ENCODE measurements at regions not wholly inside any gene's neighbourhood (a gene's known extent, or its start where the extent isn't known, plus 50 kb on each side); places are given as distances from the start of the nearest gene placed in this dataset.
A peak's percentile ranks its signal among the peaks of the same experiment; 100 is the strongest.

DNA sequence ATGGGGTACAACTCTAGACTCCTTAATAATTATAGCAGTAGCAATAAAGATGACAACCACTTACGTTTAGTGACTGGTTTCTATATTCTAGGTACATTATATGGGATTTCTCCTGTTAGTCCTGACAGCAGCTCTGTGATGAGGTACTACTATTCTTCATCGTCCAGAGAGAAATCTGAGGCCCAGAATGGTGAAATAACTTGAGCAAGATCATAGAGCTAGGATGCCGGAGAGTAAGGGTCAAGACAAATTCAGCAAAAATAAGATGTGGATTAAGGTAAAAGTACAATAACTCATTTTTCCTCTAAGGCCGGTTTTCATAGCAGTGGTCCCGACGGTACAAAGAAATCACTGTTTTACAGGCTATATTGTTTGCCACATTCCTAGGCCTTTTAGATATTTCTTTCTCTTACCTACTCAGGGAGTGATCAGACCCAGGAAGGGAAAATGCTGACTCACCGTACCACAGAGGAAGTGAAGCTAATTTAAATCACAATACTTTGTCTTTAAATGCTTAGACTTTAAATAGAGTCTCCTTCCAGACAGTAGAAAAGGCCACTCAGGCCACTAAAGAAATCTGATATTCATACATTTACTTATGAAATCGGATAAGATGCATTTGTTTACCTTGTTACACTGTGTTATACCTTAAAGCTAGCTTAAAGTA is 2023.0 kb upstream of the AGA start:
- DNase-seq: no peak

DNA sequence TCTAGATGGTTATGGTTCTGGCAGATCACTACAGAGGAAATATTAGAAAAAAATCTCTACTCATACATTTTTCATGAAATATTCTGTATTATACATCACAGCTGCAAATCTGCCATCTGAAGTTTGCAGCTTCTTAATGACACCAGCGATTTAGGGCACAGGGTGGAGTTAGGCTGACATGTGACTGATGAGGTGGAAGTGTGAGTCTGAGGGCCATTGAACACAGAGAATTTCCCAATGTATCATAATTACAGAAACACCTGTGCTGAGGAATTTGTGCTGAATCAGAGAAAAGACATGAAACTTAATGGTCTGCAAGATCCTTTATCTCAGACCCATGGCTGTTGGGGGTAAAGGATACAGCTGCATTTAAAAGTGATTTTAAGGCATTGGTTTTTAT is 2025.6 kb upstream of the AGA start:
- DNase-seq: peak; percentile 4

DNA sequence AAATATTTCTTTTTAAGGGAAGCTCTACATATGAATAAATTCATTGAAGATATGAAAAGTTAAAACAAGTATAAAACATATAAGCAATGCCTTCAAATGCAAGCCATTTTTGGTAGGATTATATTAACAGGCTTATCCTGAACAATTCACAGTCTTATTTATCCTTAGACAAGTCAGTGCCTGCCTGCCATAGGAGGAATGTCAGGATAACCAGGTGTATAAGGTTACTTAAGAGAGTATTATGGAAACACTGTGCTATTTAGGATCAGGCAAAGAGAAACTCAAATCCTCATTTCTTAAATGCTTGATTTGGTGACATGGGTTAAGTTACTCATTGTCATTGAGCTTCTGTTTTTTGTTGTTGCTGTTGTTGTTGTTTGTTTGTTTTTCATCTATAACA is 2029.9 kb upstream of the AGA start:
- no peak for DNase-seq

DNA sequence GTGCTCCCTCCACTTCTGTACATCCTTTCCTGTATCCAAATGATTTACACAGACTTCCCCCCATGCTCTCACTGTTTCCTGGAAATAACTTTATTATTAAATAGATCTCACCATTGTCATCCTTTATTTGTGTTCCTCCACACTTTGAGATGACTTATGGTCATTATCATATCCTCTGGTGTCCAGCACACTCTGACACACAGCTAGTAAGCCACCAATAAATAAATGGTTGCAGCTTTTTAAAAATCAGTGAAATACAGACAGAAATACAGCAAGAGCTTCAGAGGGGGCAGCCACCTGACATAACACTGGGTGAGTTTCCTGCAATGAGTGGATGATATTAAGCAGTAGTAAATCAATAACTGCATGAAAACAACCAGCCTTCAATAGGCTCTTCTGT is 2036.4 kb upstream of the AGA start:
- no peak for DNase-seq

DNA sequence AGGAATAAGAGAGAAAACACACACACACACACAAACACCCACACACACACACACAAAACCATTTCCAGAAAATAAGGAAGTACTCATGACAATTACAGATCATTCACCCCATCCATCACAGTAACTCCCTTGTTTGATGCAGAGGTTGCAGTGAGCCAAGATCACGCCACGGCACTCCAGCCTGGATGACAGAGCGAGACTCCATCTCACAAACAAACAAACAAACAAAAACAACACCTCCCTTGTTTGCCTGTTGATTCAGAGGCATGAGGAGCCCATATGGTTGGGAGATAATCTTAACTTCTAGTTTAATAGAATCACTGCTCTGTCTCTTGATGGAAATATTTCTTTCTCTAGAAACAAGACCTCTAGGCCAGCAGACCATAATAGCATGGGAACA is 2043.5 kb upstream of the AGA start:
- no peak for DNase-seq

DNA sequence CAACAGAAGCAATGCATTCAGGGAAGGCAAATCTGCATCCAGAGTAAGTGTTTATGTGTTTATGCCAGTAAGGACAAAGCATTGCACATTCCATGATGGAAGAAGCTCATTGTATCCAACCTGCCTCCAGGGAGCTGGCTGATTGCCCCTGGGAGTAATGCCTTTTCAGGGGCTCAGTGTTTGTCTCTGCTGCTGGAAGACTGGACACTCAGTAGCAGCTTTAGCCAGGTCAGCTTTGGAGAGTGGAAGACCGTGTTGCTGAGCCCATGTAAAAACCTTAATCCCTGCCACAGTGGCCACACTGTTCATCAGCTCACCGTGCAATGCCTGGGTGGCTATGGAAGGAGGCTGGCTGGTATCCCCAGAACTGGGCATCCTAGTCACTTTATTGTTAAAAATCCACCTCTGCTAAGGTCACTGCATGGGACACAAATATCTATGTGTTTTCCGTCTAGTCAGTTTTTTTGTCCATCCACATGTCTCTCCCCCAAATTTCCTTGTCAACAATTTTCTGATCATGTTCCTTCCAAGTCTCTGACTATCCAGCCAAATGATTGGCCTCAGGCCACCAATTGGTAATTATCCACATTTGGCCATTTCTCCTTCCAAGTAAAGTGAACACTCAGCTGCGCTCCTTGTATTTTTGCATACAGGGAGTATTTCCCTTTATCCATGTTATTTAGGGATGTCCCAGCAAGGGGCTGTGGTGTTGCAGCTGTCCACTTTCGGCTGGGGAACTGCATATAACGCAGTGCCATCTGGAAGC is 2044.5 kb upstream of the AGA start:
- DNase-seq: no peak

DNA sequence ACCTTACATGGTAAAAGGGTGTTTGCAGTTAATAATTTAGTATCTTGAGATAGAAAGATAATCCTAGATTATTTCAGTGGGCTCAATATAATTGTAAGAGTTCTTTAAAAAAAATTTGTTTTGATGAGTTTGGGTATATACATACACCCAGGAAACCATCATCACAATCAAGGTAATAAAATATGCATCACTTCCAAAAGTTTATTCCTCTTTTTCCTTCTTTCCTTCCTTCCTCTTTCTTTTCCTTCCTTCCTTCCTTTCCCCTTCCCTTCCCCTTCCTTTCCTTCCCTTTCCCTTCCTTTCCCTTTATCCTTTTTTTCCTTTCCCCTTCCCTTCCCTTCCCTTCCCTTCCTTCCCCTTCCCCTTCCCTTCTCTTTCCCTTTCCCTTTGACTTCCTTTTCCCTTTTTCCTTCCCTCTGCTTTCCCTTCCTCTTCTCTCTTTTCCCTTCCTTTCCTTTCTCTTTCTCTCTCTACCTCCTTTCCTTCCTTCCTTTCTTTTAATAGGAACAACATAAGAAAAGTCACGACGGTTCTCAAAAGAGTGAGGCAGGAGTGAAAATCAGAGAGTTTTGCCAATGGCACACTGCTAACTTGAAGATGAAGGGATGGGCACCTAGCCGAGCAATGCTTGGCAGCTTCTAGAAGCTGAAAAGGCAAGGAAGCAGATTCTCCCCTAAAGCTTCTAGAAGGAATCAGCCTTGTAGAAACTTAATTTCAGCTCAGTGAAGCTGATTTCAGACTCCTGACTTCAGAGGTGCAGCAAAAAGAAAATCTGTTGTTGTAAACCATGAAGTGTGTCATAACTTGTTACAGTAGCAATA is 2050.2 kb upstream of the AGA start:
- DNase-seq: no peak

DNA sequence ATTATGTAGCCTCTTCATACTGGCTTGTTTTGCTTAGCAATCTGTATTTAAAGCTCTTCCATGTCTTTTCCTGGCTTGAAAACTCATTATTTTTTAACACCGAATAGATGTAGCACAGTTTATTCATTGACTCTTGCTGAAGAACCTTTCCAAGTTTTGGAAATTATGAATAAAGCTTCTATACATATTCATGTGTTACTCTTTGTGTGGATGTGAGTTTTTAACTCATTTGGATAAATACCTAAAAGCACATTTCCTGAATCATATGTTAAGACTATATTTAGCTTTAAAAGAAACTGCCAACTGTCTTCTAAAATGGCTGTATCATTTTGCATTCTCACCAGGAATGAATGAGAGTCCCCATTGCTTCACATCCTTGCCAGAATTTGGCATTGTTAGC is 2061.7 kb upstream of the AGA start:
- DNase-seq: no peak

DNA sequence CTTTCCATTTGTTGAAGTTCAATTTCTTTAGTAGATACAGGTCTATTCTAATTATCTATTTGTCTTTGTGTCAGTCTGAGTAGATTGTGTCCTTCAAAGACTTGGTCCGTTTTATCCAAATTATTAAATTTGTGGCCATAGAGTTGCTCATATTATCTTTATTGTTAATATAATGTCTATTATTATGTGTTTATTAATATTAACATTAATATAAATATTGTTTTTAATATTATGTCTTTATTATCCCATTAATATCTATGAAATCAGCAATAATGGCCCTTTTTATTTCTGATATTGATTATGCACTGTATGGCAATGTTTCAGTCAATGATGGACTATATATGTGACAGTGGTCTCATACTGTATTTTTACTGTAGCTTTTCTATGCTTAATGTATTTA is 2067.3 kb upstream of the AGA start:
- no peak for DNase-seq

DNA sequence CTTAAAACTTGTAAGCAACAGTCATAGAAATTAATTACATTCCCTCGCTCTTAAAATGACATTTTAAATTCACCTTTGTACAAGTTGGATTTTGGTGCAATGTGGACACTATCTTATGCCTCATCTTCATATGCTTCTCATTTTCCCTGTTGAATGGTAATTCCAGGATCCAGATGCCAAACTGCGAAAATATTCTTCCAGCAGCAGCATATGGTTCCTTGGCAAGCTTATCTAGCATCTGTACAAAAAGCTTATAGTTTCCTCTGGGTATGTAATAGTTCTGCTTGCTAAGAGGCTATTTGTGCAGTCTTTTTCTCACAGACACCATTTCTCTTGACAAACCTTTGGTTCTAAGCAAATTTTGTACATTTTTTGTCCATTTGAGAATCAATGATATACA is 2079.7 kb upstream of the AGA start:
- DNase-seq: no peak

DNA sequence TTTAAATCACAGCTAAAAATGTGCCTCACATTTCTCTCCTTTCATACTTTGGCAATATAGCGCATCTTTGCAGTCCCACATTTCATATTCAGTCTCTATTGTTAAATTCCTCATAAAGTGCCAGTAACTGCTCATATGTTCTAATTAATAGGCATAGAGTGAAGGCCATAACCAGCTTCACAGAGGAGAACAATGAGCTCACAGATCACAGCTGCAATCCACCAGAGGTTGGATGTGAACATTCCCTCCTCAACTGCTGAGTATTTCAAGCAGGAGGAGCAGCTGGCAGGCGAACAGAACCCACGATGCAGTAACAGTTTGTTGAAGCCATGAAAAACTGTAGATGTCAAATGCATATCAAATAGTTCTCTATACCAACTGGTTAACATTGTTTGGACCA is 2088.7 kb upstream of the AGA start:
- no peak for DNase-seq

DNA sequence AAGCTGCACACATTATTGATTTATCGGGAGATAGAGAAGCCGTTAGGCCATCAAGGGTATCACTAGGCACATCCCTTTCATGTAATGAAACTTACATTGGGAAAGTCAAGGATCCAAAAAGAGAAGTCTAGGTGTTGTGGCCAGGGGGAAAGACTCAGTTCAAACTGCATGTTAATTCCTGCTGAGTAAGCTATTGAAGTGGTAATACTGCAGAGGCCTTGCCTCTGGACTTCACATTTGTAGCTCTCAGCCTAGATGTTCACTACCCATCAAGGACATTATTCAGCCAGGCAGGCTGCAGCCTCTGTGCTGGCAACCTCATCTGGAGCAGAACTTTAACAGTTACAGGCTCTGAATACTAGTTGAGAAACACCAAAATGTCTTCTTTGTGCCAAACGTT is 2094.5 kb upstream of the AGA start:
- DNase-seq: no peak

DNA sequence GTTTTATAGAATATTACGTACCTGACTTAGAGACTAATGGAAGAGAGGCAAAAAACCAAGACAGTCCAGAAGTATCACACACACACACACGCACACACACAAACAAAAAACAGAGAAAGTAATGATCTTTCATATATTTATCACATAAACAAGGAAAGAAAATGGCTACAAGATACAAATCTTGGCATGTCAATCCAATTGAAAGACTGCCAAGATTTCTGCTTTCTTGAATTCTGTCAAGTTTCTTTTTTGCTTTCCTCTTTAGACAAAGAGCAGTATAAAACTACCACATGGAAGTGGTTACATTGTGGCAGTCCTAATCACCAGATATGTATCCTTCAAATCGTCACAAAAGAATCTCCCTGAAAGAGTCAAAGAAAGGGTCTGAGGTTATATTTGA is 2097.4 kb upstream of the AGA start:
- DNase-seq: no peak

DNA sequence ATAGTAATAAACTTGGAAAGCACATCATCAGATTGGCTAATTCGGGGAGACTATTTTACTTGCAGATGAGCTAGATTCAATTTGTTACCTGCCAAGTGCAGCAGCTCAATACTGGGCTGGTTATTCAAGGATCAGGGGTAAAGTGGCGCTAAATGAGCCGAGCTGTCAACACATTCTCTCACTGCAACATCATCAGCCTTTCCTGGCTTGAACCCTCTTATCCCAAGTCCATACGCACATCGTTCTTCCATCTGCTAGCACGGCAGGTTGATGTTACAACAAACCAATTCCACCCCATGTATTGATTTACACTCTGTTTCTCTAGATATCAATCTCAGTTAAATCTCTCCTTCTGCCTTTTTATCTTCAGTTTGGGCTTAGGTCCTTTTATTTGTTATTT is 2101.5 kb upstream of the AGA start:
- DNase-seq: no peak

DNA sequence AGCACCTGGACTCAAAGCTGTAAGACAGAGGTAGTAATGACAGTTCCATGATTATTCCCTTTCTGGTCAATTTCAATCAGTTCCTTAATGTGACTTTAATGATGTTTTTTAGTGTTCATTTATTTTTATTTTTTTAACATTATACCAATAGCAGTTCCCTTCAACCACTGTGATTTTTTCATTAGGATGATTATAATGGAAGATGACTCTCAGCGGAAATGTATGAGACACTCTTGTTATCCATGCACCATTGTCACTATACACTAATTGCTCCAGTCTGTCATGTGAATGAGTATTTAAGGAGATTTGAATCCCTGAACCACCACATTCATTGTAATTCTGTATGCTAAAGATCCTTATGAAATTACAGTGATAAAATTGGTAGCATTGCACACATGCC is 2102.3 kb upstream of the AGA start:
- DNase-seq: no peak

DNA sequence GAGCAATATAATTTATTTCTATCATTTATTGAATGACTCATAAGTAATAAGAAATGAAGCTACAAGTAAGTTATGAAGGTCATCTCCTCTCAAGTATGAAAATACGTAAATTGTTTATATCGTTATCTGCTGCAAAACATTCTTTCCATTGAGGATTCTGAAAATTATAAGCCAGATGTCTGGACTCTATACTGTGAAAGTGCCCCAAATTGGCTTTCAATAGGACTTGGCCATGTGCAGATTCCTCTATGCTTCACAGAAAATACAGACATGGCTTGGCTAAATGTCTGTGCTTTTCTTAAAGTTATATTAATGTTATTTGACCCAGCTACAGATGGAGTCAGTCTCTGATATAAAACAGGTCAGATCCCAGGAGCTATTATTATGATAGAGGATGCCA is 2109.9 kb upstream of the AGA start:
- DNase-seq: no peak

DNA sequence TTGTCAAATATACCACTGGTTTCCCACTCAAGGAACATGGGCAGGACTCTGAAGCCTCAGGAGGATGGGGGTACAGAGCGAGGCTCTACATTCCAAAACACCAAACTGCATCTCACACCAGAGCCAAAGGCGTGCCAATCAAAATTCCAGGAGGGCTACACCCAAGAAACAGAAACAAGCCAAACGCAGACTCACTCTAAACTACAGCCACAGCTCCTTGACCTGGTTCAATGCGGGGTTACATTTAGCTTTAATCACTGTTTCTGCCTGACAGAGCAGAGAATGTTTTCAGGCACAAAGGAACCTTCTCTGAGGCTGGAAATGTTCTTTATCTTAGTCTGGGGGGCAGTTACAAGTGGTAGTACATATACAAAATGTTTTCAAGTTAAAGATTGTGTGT is 2121.5 kb upstream of the AGA start:
- peak; percentile 5 for DNase-seq

DNA sequence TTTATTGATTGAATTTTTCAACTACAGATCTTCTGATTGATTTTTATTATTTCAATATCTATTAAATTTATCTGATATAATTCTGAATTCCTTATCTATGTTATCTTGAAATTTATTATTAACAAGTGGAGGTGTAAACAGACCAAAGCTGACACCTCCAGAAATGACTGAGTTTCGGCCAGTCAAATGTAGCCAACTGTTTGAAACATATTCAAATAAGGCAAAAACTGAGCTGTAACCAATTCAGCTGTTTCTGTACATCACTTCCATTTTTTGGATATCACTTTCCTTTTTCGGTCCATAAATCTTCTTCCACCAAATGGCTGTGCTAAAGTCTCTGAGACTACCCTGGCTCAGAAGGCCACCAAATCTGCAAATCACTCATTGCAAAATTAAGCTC is 2127.3 kb upstream of the AGA start:
- DNase-seq: no peak

DNA sequence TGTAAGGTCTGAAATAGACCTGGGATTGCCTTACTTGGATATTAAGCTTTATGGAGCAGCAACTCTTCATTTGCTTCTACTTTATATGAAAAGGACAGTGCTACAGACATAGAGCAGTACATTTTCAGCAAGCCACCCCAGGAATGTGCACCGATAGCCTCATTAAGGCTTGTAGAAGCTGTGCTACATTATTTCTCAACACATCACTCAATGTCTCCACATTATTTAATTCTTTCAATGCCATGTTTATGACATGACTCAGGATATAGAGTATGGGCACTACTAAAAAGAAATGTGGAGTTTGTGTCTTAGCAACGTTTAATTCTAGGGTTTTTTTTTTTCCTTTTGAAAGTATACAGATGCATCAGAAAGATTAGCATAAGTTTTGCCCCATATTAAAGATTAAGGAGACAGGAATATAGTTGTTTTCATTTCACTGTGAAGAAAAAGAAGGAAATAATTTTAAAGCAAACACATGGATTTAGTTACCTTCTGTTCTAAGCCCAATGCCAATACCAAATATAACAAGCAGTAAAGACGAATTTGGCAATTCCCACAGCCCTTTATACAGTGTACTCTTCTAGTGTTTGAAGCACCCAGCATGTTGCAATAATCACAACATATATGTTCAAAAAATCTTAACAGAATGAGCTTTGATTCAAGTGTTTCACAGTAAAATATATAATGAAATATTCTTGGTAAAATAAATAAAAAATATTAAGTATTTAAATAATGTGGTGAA is 2140.1 kb upstream of the AGA start:
- no peak for DNase-seq

DNA sequence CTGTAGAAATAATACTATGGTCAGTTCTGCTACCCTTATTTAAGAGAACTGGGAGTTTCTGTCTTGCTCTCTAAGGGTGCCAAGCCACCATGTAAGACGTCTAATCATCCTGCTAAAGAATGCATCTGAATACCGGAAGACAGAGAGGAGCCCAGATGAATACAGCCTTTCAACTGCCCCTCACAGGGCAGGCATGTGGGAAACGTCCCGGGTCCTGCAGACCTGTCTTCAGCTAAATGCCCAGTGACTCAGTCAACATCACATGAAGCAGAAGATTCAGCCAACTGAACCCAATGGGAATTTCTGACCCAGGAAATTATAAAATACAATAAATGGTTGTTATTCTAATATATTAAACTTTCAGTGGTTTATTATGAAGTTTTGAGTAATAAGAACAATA is 2141.0 kb upstream of the AGA start:
- DNase-seq: no peak

DNA sequence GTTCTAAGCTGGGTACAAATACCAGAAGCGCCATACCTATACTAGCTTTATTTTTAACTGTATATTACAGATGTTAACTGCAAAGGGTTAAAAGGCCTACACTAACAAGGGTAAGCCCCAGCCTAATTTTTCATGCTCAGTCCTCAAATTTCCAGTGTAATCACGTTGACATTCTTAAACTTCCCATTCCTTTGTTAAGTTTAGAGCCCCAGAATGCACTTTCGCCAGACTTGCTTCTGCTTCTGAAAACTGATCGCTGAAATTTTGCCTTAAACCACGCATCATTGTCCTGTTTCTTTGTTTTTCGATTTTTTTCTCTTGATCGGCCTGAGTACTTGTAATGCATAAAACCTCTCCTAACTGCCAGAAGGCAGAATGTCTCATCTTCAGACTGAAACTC is 2141.9 kb upstream of the AGA start:
- no peak for DNase-seq

DNA sequence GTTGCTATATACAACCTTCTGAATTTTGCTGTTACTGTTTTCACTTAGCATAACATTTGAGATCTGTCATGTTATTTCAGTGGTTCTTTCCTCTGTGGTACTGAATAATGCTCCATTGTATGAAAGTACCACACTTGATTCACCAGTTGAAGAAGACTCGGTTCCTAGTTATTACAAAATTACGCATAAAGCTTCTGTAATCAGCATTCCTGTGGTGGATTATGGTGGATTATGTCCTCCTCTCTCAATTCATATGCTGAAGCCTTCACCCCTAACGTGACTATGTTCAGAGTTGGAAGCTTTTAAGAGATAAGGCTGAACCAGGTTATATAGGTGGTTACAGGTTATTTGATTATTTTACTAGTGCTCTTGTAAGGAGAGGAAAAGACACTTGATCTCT is 2143.5 kb upstream of the AGA start:
- no peak for DNase-seq

DNA sequence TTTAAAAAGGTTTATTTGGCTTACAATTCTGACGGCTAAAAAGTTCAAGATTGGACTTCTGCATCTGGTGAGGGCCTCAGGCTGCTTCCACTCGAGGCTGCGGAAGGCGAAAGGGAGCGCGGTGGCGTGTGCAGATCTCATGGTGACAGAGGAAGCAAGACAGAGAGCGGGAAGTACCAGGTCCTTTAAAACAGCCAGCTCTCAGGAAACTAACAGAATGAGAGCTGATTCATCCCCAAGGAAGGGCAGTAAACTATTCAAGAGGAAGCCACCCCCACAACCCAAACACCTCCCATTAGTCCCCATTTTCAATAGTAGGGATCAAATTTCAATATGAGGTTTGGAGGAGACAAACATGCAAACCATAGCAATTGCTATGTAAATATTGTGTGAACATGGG is 2144.2 kb upstream of the AGA start:
- DNase-seq: no peak

All from left kidney (tissue), 1 donor.